Neural crest cell (in vitro differentiated cells): ENCODE measurements at regions not wholly inside any gene's neighbourhood (a gene's known extent, or its start where the extent isn't known, plus 50 kb on each side); places are given as distances from the start of the nearest gene placed in this dataset.

Experiments used
- DNase-seq: peaks from one replicate; pipeline ENCODE4 v3.0.0; 2021; ENCODE audit warnings: low read depth, mixed read lengths, low spot score
- H3K27ac Mint-ChIP-seq: one replicate; pipeline ENCODE4 v1.8.0; 2021; ENCODE audit warnings: mild to moderate bottlenecking, mixed read lengths; ENCODE audit not compliant: unreplicated experiment
- H3K27me3 Mint-ChIP-seq: 2 replicates; pipeline ENCODE4 v1.8.0; 2021; ENCODE audit warnings: low read depth, mild to moderate bottlenecking, mixed read lengths
- H3K36me3 Mint-ChIP-seq: 2 replicates; pipeline ENCODE4 v1.8.0; 2021; ENCODE audit warnings: low read depth, mild to moderate bottlenecking, mixed read lengths
- H3K4me1 Mint-ChIP-seq: 2 replicates; pipeline ENCODE4 v1.8.0; 2021; ENCODE audit warnings: mixed read lengths
- H3K4me3 Mint-ChIP-seq: one replicate; pipeline ENCODE4 v1.8.0; 2021; ENCODE audit warnings: mild to moderate bottlenecking, mixed read lengths
- H3K9me3 Mint-ChIP-seq: 2 replicates; pipeline ENCODE4 v1.8.0; 2021; ENCODE audit warnings: mixed read lengths
- CTCF ChIP-seq: fragments of 200-600 bp; sonication (generic); conservative IDR thresholded peaks from 2 replicates; pipeline ENCODE4 v1.5.0; 2021; ENCODE audit warnings: antibody characterized with exemption, mild to moderate bottlenecking

DNA sequence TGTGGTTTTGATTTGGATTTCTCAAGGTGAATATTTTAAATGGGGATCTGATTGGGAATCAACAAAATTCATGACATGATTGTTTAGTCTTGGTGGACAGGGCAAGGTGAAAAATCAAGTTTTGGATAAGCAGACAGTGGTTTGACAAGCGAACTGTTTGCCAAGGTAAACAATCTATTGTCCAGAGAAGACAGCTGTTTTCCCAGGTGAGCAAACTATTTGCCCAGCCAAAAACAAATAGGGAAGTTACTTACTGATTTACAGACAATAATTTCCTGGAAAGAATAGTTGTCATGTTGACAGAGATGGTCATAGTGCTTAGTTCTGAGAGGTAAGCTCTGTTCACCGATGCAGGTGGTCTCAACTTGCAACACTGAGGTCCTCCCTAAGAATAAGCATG lies 94.0 kb upstream of the STEAP1B start:
- H3K36me3 Mint-ChIP-seq: no peaks in the 10 kb centered on the region
- H3K27ac Mint-ChIP-seq: no peak overlapping the region
- H3K9me3 Mint-ChIP-seq: peaks cover 2% of the 10 kb centered on the region
- no peak overlapping the region for H3K4me3 Mint-ChIP-seq
- no peaks in the 10 kb centered on the region for H3K27me3 Mint-ChIP-seq
- TF ChIP-seq CTCF: no peak
- H3K4me1 Mint-ChIP-seq: peaks cover 14% of the 10 kb centered on the region
- no peak for DNase-seq

DNA sequence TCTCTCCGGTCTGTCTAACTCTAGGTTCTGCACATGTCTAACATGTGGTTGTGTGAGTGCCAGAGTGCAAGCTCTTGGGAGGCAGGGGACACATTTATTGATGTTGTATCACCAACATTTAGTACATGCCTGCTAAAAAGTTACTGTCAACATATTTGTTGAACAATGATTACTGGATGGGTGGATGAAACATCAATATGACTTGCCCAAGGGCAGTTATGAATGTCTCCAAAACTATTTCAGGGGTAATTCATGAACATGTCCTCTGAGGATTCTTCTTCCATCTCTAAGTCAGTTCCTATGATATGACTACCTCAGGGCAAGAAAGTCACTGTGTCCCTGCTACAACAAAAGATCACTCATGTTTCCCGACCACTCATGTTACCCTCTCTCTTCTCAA lies 91.3 kb upstream of the STEAP1B start:
- H3K4me1 Mint-ChIP-seq: peaks cover 18% of the 10 kb centered on the region
- no peak overlapping the region for H3K4me3 Mint-ChIP-seq
- H3K36me3 Mint-ChIP-seq: no peaks in the 10 kb centered on the region
- DNase-seq: no peak
- H3K27ac Mint-ChIP-seq: no peak overlapping the region
- no peak for TF ChIP-seq CTCF
- H3K9me3 Mint-ChIP-seq: peaks cover 2% of the 10 kb centered on the region
- no peaks in the 10 kb centered on the region for H3K27me3 Mint-ChIP-seq

GRCh38 chr7:22589641-22590201 lies 89.7 kb upstream of the STEAP1B start:
- no peak for TF ChIP-seq CTCF
- no peak overlapping the region for H3K27ac Mint-ChIP-seq
- H3K4me3 Mint-ChIP-seq: no peak overlapping the region
- H3K27me3 Mint-ChIP-seq: no peaks in the 10 kb centered on the region
- no peak for DNase-seq
- peaks cover 2% of the 10 kb centered on the region for H3K9me3 Mint-ChIP-seq
- H3K4me1 Mint-ChIP-seq: peaks cover 18% of the 10 kb centered on the region
- H3K36me3 Mint-ChIP-seq: no peaks in the 10 kb centered on the region

- Mint-ChIP-seq H3K9me3 (peaks cover 2% of the 10 kb centered on the region), H3K27me3 (no peaks in the 10 kb centered on the region), H3K4me3 (no peak overlapping the region), H3K27ac (no peak overlapping the region), H3K36me3 (no peaks in the 10 kb centered on the region), H3K4me1 (peaks cover 18% of the 10 kb centered on the region)
- TF ChIP-seq CTCF: no peak
- no peak for DNase-seq
These were observed 88.4 kb upstream of the STEAP1B start for GRCh38 chr7:22588351-22588750.

DNA sequence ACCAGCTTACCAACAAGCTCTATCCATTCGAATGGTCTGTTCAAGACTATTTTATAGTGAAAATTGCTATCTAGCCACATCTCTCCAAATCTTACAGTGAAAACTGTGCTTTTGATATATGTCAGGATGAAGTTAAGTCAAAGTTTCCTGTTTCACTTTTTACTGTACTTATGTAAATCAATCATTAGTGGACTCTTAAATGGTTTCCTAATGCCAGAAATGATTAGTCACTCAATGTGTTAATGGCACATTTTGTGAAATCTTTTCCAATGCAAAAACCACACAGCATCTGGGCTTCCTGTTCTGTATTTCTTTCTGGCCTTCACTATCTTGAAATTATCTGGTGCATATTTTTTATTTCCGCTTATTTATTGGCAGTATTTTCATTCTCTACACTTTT lies 87.3 kb upstream of the STEAP1B start:
- no peaks in the 10 kb centered on the region for H3K36me3 Mint-ChIP-seq
- H3K27ac Mint-ChIP-seq: no peak overlapping the region
- H3K4me1 Mint-ChIP-seq: peaks cover 18% of the 10 kb centered on the region
- TF ChIP-seq CTCF: no peak
- no peak overlapping the region for H3K4me3 Mint-ChIP-seq
- no peaks in the 10 kb centered on the region for H3K27me3 Mint-ChIP-seq
- H3K9me3 Mint-ChIP-seq: no peaks in the 10 kb centered on the region
- DNase-seq: no peak

GRCh38 chr7:22586786-22587140 lies 86.8 kb upstream of the STEAP1B start:
- DNase-seq: no peak
- Mint-ChIP-seq H3K27me3 (no peaks in the 10 kb centered on the region), H3K27ac (no peak overlapping the region), H3K36me3 (no peaks in the 10 kb centered on the region), H3K4me1 (peaks cover 18% of the 10 kb centered on the region), H3K9me3 (no peaks in the 10 kb centered on the region), H3K4me3 (no peak overlapping the region)
- peak; percentile 55 for TF ChIP-seq CTCF
